A549 (cell line): ENCODE measurements at regions not wholly inside any gene's neighbourhood (a gene's known extent, or its start where the extent isn't known, plus 50 kb on each side); places are given as distances from the start of the nearest gene placed in this dataset.

Experiments used
- ATAC-seq, 2 experiments: fragments of 200-7000 bp in 1 of 2; fragments of >200 bp in 1 of 2; cut with Nextera tagmentation in 1 of 2; cut with Tn5 transposase in 1 of 2; 3 replicates each; pipeline versions ENCODE4 v1.8.0 to v1.9.1; 2018 to 2020; ENCODE audit warnings: mild to moderate bottlenecking in 1 of 2, moderate library complexity in 1 of 2
- CTCF ChIA-PET: fragments of 300-600 bp; sonication (Branson Sonifier 250); formaldehyde crosslinking; extraction: SDS; loops from one replicate; lab custom pipeline; 2021; ENCODE audit warnings: antibody characterized with exemption, inconsistent platforms; lab: Yijun Ruan, JAX
- POLR2A ChIA-PET: fragments of 350-600 bp; formaldehyde crosslinking; extraction: SDS; loops from one replicate; lab custom pipeline; 2021; ENCODE audit warnings: antibody characterized with exemption, inconsistent platforms; lab: Yijun Ruan, JAX
- DNase-seq, 2 experiments: peaks; one replicate each; pipeline versions ENCODE4 v3.0.0 to v3.0.0-alpha.2; 2011 to 2016; ENCODE audit warnings: low read depth in 1 of 2, low spot score in 1 of 2
- FAIRE-seq: peaks from 2 replicates; lab custom pipeline; 2011; peaks lifted over from hg19 to GRCh38; lab: Jason Lieb, UNC
- H3K27ac ChIP-seq, 2 experiments: fragments of >200 bp; sonication (Bioruptor Twin); formaldehyde crosslinking; 3 replicates each; pipeline ENCODE4 v1.5.1; 2016 to 2017
- H3K4me1 ChIP-seq: fragments of >200 bp; sonication (Bioruptor Twin); formaldehyde crosslinking; 3 replicates; pipeline ENCODE4 v1.6.1; 2016
- H3K4me2 ChIP-seq: fragments of >200 bp; sonication (Bioruptor Twin); formaldehyde crosslinking; 3 replicates; pipeline ENCODE4 v1.6.1; 2016
- H3K4me3 ChIP-seq: fragments of >200 bp; sonication (Bioruptor Twin); formaldehyde crosslinking; 3 replicates; pipeline ENCODE4 v1.5.1; 2016
- H3K9me3 ChIP-seq: fragments of >200 bp; sonication (Bioruptor Twin); formaldehyde crosslinking; 3 replicates; pipeline ENCODE4 v1.6.1; 2016
- E2F6 ChIP-seq: IDR thresholded peaks from 2 replicates; pipeline ENCODE4 v1.6.1; 2012; ENCODE audit warnings: low read depth, borderline replicate concordance
- EHF ChIP-seq: fragments of 250-450 bp; sonication (Bioruptor Pico); IDR thresholded peaks from 2 replicates; pipeline ENCODE4 v1.5.0; 2020; ENCODE audit warnings: mild to moderate bottlenecking
- EP300 ChIP-seq, 2 experiments: fragments of >200 bp; sonication (Bioruptor Twin); formaldehyde crosslinking; IDR thresholded peaks; 2 replicates in 1 of 2; 3 replicates in 1 of 2; pipeline ENCODE4 v1.6.1; 2016 to 2017
- FOSB ChIP-seq: fragments of 250-450 bp; sonication (Bioruptor Pico); IDR thresholded peaks from 2 replicates; pipeline ENCODE4 v1.5.0; 2020; ENCODE audit warnings: mild to moderate bottlenecking, moderate library complexity
- FOSL2 ChIP-seq, 2 experiments: fragments of 450-650 bp in 1 of 2; fragments of >200 bp in 1 of 2; sonication (Bioruptor Twin) in 1 of 2; formaldehyde crosslinking; IDR thresholded peaks; 2 replicates each; pipeline versions ENCODE4 v1.5.0 to v1.6.1; 2016 to 2020; ENCODE audit warnings: mild to moderate bottlenecking in 1 of 2, moderate library complexity in 1 of 2
- HOXB5 ChIP-seq: fragments of 250-450 bp; sonication (Bioruptor Pico); IDR thresholded peaks from 2 replicates; pipeline ENCODE4 v1.5.0; 2020; ENCODE audit warnings: mild to moderate bottlenecking, moderate library complexity
- MAX ChIP-seq: IDR thresholded peaks from 2 replicates; pipeline ENCODE4 v1.6.1; 2012
- MYC ChIP-seq: IDR thresholded peaks from 2 replicates; pipeline ENCODE4 v1.6.1; 2012; ENCODE audit warnings: mild to moderate bottlenecking, inconsistent platforms, low read length, improper control_type of control experiment, borderline replicate concordance
- NFE2L2 ChIP-seq: fragments of 150-350 bp; conservative IDR thresholded peaks from 2 replicates; pipeline ENCODE4 v1.6.1; 2014; ENCODE audit warnings: low read length
- NPAS2 ChIP-seq: fragments of 250-450 bp; sonication (Bioruptor Pico); IDR thresholded peaks from 2 replicates; pipeline ENCODE4 v1.8.0; 2022; ENCODE audit warnings: mild to moderate bottlenecking, moderate library complexity, borderline replicate concordance
- POLR2A ChIP-seq: IDR thresholded peaks from 2 replicates; pipeline ENCODE4 v1.6.1; 2012; ENCODE audit warnings: mild to moderate bottlenecking, low read length
- POLR2AphosphoS2 ChIP-seq: conservative IDR thresholded peaks from 2 replicates; pipeline ENCODE4 v1.6.1; 2012; ENCODE audit warnings: low read length, improper control_type of control experiment, inconsistent platforms
- SMC3 ChIP-seq: fragments of >200 bp; sonication (Bioruptor Twin); formaldehyde crosslinking; IDR thresholded peaks from 3 replicates; pipeline ENCODE4 v1.6.1; 2018; ENCODE audit warnings: inconsistent platforms
- TFCP2L1 ChIP-seq: fragments of 250-450 bp; sonication (Bioruptor Pico); IDR thresholded peaks from 2 replicates; pipeline ENCODE4 v1.5.0; 2021; ENCODE audit warnings: mild to moderate bottlenecking
- TP53 ChIP-seq: fragments of 250-450 bp; sonication (Bioruptor Pico); IDR thresholded peaks from 2 replicates; pipeline ENCODE4 v1.5.0; 2021; ENCODE audit warnings: mild to moderate bottlenecking, moderate library complexity
- USF2 ChIP-seq: fragments of 450-650 bp; IDR thresholded peaks from 2 replicates; pipeline ENCODE4 v1.6.1; 2014; ENCODE audit warnings: antibody characterized with exemption
- ZC3H11A ChIP-seq: fragments of 450-650 bp; IDR thresholded peaks from 2 replicates; pipeline ENCODE4 v1.6.1; 2014; ENCODE audit warnings: antibody characterized with exemption, mild to moderate bottlenecking
- ZFP36 ChIP-seq: fragments of 450-650 bp; IDR thresholded peaks from 2 replicates; pipeline ENCODE4 v1.6.1; 2014; ENCODE audit warnings: borderline replicate concordance; ENCODE audit not compliant: partially characterized antibody
- ZNF302 ChIP-seq: fragments of 250-450 bp; sonication (Bioruptor Pico); IDR thresholded peaks from 2 replicates; pipeline ENCODE4 v1.9.0; 2021; ENCODE audit warnings: inconsistent platforms, mild to moderate bottlenecking, moderate library complexity
- WGBS: methylation state at CpG from one replicate; pipeline ENCODE4 v1.1.6; 2017; ENCODE audit errors: missing lambda C conversion rate; 5-methylcytosine and 5-hydroxymethylcytosine counted together
- TF ChIP-seq, protein P1 (sequence below): fragments of 250-450 bp; sonication (Bioruptor Pico); IDR thresholded peaks from 2 replicates; pipeline ENCODE4 v1.5.0; 2020; ENCODE audit warnings: low read depth, mild to moderate bottlenecking, moderate library complexity

GRCh38 chr5:51486158-51486557 lies 102.9 kb downstream of the ISL1 start:
- DNase-seq, result no peak
- no peak overlapping the region for H3K27ac ChIP-seq
- ChIA-PET POLR2A (no interaction called here), CTCF (no interaction called here)
- TF ChIP-seq TP53 (CRISPR knock-in tag), result no peak
- no peak for TF ChIP-seq MAX
- TF ChIP-seq NPAS2 (CRISPR knock-in tag), result no peak
- TF ChIP-seq ZC3H11A, result no peak
- TF ChIP-seq, protein P1, sequence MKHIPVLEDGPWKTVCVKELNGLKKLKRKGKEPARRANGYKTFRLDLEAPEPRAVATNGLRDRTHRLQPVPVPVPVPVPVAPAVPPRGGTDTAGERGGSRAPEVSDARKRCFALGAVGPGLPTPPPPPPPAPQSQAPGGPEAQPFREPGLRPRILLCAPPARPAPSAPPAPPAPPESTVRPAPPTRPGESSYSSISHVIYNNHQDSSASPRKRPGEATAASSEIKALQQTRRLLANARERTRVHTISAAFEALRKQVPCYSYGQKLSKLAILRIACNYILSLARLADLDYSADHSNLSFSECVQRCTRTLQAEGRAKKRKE (CRISPR knock-in tag), result no peak
- no peak for TF ChIP-seq ZNF302
- no peak for TF ChIP-seq POLR2AphosphoS2
- TF ChIP-seq E2F6, result no peak
- no peak for TF ChIP-seq HOXB5 (CRISPR knock-in tag)
- no peak for TF ChIP-seq USF2
- TF ChIP-seq ZFP36, result no peak
- TF ChIP-seq MYC, result no peak
- TF ChIP-seq SMC3, result no peak
- TF ChIP-seq TFCP2L1 (CRISPR knock-in tag), result no peak
- TF ChIP-seq, all 56 proteins: peak for 0
- Histone ChIP-seq H3K9me3 (no peaks in the 10 kb centered on the region), H3K4me3 (no peak overlapping the region), H3K4me1 (no peaks in the 10 kb centered on the region), H3K4me2 (no peak overlapping the region)
- FAIRE-seq (no peak), ATAC-seq (no peak)
- WGBS, result 37% methylated on average over 1 of the region's 1 CpG

DNA sequence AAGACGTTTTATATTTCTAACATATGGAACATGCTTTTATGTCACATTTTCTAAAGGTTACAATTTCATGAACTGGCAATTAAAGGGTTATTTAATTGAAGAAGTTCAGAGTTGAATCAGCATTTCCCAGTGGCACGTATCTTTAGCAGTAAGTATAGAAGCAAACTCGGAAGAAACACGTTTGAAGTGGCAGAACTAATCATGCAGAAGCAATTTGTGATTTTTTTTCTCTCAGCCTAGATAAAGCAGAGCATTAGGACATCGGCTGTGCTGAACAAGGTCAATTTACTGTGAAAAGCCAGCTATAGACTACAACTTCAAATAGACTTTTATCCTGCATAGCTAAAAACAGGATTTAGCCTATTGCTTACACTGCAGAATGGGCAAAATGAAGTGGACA lies 104.7 kb downstream of the ISL1 start:
- no peak for ATAC-seq
- TF ChIP-seq, protein P1 (CRISPR knock-in tag), result no peak
- no peak for TF ChIP-seq EHF (CRISPR knock-in tag)
- no peak for DNase-seq
- ChIA-PET POLR2A (no interaction called here), CTCF (no interaction called here)
- Histone ChIP-seq H3K4me3 (no peak overlapping the region), H3K4me2 (no peak overlapping the region), H3K9me3 (no peaks in the 10 kb centered on the region), H3K4me1 (no peaks in the 10 kb centered on the region), H3K27ac (no peak overlapping the region)
- WGBS, result 1% methylated on average over 5 of the region's 5 CpGs
- no peak for FAIRE-seq

GRCh38 chr5:51488803-51489642 lies 105.8 kb downstream of the ISL1 start:
- Histone ChIP-seq H3K27ac (no peak overlapping the region), H3K4me3 (no peak overlapping the region), H3K9me3 (no peaks in the 10 kb centered on the region), H3K4me1 (no peaks in the 10 kb centered on the region), H3K4me2 (no peak overlapping the region)
- 1% methylated on average over 3 of the region's 3 CpGs for WGBS
- POLR2A ChIA-PET, result no interaction called here
- ATAC-seq, result no peak
- CTCF ChIA-PET, result no interaction called here
- no peak for FAIRE-seq
- no peak for DNase-seq
- no peak for TF ChIP-seq EHF (CRISPR knock-in tag)
- TF ChIP-seq, protein P1 (CRISPR knock-in tag), result no peak
- no peak for TF ChIP-seq NFE2L2
- no peak for TF ChIP-seq EP300 (IDR thresholded peaks at IDR 0.05)
- TF ChIP-seq FOSB (CRISPR knock-in tag), result no peak
- no peak for TF ChIP-seq FOSL2 (IDR thresholded peaks at IDR 0.05)
- TF ChIP-seq FOSL2 (CRISPR knock-in tag; IDR thresholded peaks at IDR 0.05), result no peak
- no peak for TF ChIP-seq POLR2A
- TF ChIP-seq E2F6, result no peak
